ENCODE measurements at regions not wholly inside any gene's neighbourhood (a gene's known extent, or its start where the extent isn't known, plus 50 kb on each side); places are given as distances from the start of the nearest gene placed in this dataset.

GRCh38 chr11:104487046-104487806, 323.3 kb upstream of the PDGFD start:
- no peak for TF ChIP-seq EZH2 (IDR thresholded peaks at IDR 0.05; ENCODE audit: low read length, missing control alignments)
- no peak for TF ChIP-seq CTCF (conservative IDR thresholded peaks at IDR 0.05 in 1 of 2, IDR thresholded peaks at IDR 0.05 in 1 of 2; ENCODE audit: low read depth in 1 of 2, low read length in 2 of 2)
